ENCODE measurements at regions not wholly inside any gene's neighbourhood (a gene's known extent, or its start where the extent isn't known, plus 50 kb on each side); places are given as distances from the start of the nearest gene placed in this dataset.
"Not testable (repeated sequence)": the region's sequence is repeated elsewhere in the genome, so short reads cannot be mapped to it uniquely, and the experiment has no call there.

GRCh38 chr6:15908871-15909270 lies 220.0 kb upstream of the MYLIP start:
- no peak for FAIRE-seq
- no peak for DNase-seq (ENCODE audit: extremely low spot score, insufficient read length, low read depth)

DNA sequence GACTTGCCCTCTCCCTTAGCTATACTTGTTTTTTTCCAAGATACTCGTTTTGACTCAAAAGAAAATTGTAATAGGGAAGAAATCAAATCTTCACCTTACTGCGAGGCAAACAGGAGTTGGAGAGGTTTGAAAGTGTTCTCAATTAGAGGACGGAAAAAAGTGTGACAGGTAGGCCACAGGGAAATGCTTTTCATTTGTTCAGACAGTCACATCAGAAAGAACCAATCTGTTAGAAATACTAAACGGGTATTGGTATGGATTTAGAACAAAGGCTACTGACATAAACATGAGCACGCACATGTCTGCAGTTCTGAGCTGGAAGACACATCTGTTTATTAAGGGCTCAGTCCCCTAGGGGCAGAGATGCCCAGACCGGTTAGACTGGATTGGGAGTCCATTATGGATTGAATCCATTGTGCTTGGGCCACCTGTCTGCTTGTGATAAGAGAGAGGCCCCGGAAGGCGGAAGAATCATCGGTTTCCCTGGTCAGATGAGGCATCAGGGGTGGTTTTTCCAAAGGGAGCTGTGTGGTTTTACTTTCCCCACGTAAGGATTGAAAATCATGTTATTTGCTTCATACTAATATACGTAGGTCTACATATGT lies 220.9 kb upstream of the MYLIP start:
- DNase-seq (ENCODE audit: extremely low spot score, insufficient read length, low read depth) (no peak), FAIRE-seq (peak; percentile 5)

GRCh38 chr6:15907220-15907913 lies 221.5 kb upstream of the MYLIP start:
- peak; percentile 54 for FAIRE-seq
- not testable (repeated sequence) for DNase-seq (ENCODE audit: extremely low spot score, insufficient read length, low read depth)

- FAIRE-seq (no peak), DNase-seq (ENCODE audit: extremely low spot score, insufficient read length, low read depth) (no peak)
Measured at GRCh38 chr6:15906420-15907016, 222.4 kb upstream of the MYLIP start.

DNA sequence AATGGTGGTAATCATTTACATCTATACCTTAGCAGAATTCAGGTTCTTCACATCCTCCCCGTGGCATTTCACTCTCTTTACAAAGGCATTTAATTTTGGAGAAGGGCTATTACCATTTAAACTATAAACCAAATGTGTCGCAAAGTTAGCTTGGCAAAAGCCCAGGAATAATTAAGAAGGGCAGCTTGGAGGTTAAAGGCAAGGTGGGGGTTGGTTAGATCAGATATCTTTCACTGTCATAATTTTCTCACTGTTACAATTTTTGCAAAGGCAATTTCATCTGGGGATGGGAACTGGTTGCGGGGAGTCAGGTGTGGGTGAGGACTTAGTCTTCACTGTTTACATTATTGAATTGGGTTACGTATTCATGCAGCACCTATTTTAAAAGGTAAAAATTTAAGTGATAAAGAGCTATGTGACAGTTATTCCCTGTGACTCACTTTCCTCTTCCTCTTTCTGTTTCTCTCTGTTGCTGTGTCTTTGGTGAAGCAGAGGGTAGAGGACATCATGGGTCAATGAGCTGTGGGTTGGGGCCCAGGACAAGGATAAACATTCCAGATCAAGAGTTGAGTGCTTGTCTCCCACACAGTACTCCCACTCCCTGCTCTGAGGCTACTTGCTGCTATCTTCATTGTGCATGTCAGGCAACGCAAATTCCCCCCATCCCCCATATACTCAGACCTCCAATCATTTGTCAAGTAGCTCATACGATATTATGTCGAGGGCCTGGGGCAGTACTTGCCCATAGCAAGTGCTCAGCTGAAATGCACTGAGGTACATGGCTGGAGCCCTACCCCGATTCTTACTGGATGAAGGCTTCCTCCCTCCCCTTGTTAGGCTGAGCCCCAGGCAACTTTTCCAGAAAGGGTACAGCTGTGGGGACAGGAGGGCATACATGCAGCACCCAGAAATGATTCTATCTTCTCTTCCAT lies 223.1 kb upstream of the MYLIP start:
- FAIRE-seq = peak; percentile 77
- DNase-seq (ENCODE audit: extremely low spot score, insufficient read length, low read depth) = no peak

DNA sequence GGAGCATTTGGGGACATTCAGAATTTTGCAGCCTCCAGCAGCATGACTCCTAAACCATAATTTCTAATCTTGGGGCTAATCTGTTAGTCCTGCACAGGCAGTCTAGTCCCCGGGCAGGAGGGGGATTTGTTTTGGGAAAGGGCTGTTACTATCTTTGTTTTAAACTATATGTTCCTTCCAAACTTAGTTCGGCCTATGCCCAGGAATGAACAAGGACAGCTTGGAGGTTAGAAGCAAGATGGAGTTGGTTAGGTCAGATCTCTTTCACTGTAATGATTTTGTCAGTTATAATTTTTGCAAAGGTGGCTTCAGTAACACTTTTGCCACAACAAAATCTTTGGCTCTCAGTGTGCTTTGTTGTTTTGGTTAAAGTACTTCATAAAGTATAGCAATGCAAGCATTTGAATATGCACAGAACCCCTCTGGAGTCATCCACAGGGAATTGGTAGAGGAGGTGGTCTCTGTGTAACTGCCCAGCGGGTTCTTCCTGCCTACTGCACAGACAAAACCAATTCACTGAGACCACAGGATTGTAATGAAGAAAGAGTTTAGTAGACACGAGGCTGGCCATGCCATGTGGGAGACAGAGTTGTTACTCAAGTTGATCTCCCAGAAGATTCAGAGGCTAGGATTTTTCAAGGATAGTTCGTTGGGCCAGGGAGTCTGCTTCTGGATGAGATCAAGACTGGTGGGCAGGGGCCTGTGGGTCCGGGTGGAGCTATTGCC lies 224.1 kb upstream of the MYLIP start:
- no peak for DNase-seq (ENCODE audit: extremely low spot score, insufficient read length, low read depth)
- FAIRE-seq = no peak

DNA sequence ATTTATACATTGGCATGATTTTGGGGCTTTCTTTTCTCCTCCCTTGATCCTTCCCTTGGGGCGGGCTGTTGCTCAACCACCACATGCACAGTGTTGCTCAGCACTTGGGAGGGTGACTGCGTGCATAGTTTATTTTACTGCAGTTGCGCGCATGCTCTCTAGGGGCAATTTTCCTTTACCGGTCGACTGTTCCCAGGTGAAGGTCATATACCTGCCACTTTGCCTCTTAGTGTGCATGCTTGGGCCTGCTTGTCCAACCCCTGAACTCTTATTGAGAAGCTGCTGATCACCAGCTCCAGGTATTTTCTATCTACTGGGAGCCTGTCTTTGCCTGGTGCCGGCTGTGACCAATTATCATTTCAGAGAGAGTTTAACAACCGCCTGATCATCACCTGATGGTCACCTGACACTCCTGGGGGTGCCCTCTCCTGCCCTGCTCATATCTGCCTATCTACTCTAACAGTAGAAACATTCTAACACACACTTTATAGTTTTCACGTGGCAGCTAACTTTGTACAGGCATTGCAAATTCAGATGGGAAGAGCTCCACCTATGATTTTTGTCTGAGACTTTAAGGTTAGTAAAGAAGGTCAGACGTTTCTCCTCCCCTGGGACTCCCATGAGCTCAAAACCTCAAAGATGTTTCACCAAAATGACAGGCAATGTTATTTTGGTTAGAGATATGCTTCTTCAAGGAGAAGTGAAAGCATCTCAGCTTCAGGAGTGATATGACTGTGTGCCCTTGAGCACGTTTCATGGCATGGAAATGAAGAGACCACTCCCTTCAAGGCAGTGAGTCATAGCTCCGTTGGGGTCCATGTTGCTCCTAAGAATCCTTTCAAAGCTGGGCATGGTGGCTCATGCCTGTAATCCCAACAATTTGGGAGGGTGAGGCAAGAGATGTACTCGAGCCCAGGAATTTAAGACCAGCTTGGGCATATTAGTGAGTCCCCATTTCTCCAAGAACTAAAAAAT lies 227.5 kb upstream of the MYLIP start:
- FAIRE-seq = peak; percentile 99
- peak; percentile 64 for DNase-seq (ENCODE audit: extremely low spot score, insufficient read length, low read depth)

GRCh38 chr6:15898693-15899092 lies 230.2 kb upstream of the MYLIP start:
- FAIRE-seq = no peak

DNA sequence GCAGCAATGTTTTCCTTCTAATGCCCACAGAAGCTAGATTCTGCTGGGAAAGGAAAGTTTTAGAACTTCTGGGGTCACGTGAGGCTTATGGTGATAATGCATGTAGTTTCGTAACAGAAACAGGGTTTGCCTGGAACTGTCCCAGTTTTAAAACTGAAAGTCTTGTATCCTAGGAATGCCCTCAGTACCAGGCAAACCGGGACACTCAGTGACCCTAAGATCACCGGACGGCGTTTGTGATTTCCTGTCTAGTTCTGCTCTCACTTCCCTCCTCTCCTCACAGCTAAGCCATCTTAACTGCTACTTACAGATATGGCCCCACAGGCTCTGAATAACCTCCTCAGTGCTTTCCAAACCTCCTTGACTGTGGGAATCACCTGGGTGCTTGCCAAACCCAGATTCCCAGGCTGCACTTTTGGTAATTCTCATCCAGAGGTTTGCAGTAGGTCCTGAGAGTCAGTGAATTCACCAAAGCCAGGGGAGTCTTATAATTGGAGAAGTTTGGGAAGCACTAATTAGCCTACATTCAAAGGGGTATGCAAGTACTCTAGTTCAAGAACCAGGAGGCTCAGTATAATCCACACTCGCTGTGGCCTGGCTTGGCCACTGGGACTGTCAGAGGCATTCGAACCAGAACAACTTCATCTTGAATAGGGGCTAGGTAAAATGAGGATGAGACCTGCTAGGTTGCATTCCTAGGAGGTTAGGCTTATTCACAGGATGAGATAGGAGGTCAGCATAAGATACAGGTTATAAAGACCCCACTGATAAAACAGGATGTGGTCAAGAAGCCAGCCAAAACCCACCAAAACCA lies 231.6 kb upstream of the MYLIP start:
- no peak for DNase-seq (ENCODE audit: extremely low spot score, insufficient read length, low read depth)
- FAIRE-seq = peak; percentile 55

More at GRCh38 chr6:15898693-15899092, 230.2 kb upstream of the MYLIP start:
- DNase-seq (ENCODE audit: extremely low spot score, insufficient read length, low read depth) = no peak

- FAIRE-seq = no peak
- DNase-seq (ENCODE audit: extremely low spot score, insufficient read length, low read depth) = no peak
Measured at GRCh38 chr6:15894973-15895725, 232.3 kb upstream of the DTNBP1 start.

- FAIRE-seq (peak; percentile 48), DNase-seq (ENCODE audit: extremely low spot score, insufficient read length, low read depth) (no peak)
Measured at GRCh38 chr6:15893556-15894253, 230.9 kb upstream of the DTNBP1 start.

DNA sequence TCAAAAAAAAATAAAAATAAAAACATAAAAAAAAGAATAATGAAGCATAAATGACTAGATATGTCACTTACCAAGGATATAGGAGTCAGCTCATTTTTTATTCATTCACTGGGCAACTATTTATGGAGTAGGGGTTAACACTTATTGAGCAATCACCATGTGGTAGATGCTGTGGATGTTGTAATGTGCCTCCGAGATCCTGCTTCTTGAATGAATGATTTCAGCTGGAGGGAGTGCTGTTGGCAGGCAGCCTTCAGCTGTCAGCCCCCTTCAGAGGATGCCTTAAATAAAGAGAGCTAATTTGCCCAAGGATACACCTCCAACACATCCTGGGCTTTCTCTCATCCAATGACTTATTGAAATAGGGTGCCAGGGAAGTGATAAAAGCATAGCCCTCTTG lies 229.5 kb upstream of the DTNBP1 start:
- DNase-seq (ENCODE audit: extremely low spot score, insufficient read length, low read depth) (no peak), FAIRE-seq (no peak)

DNA sequence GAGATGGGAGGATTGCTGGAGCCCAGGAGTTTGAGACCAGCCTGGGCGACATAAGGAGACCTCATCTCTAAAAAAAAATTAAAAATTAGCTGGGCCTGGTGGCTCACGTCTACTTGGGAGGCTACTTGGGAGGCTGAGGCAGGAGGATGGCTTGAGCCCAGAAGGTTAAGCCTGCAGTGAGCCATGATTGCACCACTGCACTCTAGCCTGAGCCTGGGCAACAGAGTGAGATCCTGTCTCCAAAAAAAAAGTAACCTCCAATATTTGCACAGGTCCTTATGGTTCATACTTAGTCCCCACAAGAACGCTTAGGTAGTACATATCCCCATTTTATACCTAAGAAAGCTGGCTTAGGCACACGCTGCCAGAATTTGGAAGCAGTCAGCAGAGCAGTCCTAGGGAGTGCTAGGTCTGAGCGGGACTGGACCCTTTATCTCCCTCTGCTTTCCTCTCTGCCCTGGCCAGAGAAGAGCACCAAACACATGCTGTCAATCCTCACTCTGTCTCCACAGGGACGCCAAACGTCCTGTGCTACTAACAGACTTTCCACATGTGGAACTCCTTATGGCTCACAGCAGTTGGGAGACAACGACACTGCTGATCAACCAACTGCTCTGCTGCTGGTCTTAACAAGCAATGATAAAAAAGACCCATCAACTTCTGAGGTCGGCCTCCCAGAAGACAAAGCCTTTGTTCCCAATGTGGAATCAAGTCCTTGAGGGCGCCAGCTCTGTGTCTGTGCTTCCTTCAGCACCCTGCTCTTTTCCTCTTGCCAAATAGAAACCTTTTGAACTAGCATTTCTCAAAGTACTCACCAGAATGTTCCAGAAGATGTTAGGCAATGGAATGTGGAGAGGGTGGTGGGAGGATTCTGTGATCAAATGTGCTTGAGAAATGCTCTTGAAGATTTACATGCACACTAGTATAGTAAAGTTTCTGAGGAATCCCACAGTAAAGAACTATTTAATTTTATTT lies 226.3 kb upstream of the DTNBP1 start:
- DNase-seq (ENCODE audit: extremely low spot score, insufficient read length, low read depth) (no peak), FAIRE-seq (no peak)

DNA sequence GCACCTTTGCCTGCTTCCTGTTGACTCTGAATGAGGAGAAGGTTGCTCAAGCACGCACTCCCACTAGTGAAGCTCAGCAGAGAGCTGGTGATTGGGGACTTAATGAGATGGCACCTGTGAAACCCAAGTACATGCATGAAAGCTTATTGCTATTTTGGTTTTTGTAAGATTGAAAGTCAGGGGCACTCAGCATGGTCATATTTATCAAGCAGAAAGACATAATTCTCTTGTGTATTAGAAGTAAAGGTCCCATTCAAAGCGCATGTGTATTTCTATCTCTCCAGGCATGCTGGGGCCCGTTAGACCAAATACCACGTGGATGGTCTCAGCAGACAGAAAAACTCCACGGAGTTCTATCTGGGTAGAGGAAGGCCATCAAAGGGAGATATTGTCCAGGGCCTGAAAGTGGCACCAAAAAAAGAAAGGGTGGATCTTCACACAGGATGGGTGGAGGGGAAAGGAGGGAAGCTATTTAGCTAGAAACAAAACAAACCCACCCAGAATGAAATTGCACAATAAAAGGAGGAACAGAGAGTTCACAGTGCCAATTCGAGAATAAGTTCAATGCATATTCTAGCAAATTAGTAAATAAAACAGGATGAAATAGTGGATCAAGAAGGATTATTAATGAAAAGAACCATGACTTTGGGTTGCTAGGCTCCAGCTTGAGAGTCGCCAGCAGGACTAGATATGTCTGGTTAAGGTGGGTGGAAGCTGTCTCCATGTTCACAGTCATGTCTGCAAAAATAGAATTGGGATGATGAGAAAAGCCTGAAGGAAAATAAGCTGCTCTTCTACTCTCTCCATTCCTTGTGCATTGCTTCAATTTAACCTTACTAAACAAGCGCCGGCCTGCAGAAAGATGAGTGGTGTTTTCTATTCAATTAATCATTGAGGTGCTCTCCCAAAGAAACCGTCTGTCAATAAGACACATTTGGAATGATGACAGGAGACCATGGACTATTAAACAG lies 224.9 kb upstream of the DTNBP1 start:
- DNase-seq (ENCODE audit: extremely low spot score, insufficient read length, low read depth) (no peak), FAIRE-seq (peak; percentile 80)
